HG02759 (cell line): ENCODE measurements at regions not wholly inside any gene's neighbourhood (a gene's known extent, or its start where the extent isn't known, plus 50 kb on each side); places are given as distances from the start of the nearest gene placed in this dataset.

ENCODE experiments used
- ATAC-seq: cut with Tn5 transposase; IDR thresholded peaks from one replicate; pipeline ENCODE4 v1.9.1; 2021; ENCODE audit warnings: mild to moderate bottlenecking, moderate library complexity; ENCODE audit not compliant: unreplicated experiment

GRCh38 chr13:26839682-26840081 lies 79.1 kb upstream of the GPR12 start:
- ATAC-seq, result no peak

GRCh38 chr13:26838821-26839220 lies 78.2 kb upstream of the GPR12 start:
- no peak for ATAC-seq

GRCh38 chr13:26837997-26838396 lies 77.4 kb upstream of the GPR12 start:
- no peak for ATAC-seq

- ATAC-seq, result no peak
Measured at GRCh38 chr13:26837102-26837501, 76.5 kb upstream of the GPR12 start.

- ATAC-seq, result no peak
Measured at GRCh38 chr13:26836626-26837025, 76.0 kb upstream of the GPR12 start.

- no peak for ATAC-seq
Measured at GRCh38 chr13:26834646-26835045, 74.1 kb upstream of the GPR12 start.

GRCh38 chr13:26831336-26831908 lies 70.8 kb upstream of the GPR12 start:
- ATAC-seq, result no peak

GRCh38 chr13:26829716-26830115 lies 69.1 kb upstream of the GPR12 start:
- ATAC-seq, result no peak

- no peak for ATAC-seq
Measured at GRCh38 chr13:26824581-26824980, 64.0 kb upstream of the GPR12 start.

GRCh38 chr13:26822146-26822545 lies 61.6 kb upstream of the GPR12 start:
- no peak for ATAC-seq

- ATAC-seq, result no peak
Measured at GRCh38 chr13:26821672-26822071, 61.1 kb upstream of the GPR12 start.

GRCh38 chr13:26820871-26821270 lies 60.3 kb upstream of the GPR12 start:
- ATAC-seq, result no peak

GRCh38 chr13:26819046-26819445 lies 58.5 kb upstream of the GPR12 start:
- no peak for ATAC-seq

- ATAC-seq, result no peak
Measured at GRCh38 chr13:26816881-26817280, 56.3 kb upstream of the GPR12 start.

GRCh38 chr13:26813980-26814348 lies 53.4 kb upstream of the GPR12 start:
- no peak for ATAC-seq

- no peak for ATAC-seq
Measured at GRCh38 chr13:26813321-26813979, 52.9 kb upstream of the GPR12 start.

- no peak for ATAC-seq
Measured at GRCh38 chr13:26811581-26811980, 51.0 kb upstream of the GPR12 start.
